ENCODE measurements at regions not wholly inside any gene's neighbourhood (a gene's known extent, or its start where the extent isn't known, plus 50 kb on each side); places are given as distances from the start of the nearest gene placed in this dataset.

- peaks cover 0 to 3% of the 10 kb centered on the region in 2 experiments; a peak in 1 of 4 replicates for H3K4me1 Mint-ChIP-seq
- peaks cover 7 to 10% of the 10 kb centered on the region in 2 experiments for H3K9me3 Mint-ChIP-seq
- no peak overlapping the region for H2AFZ ChIP-seq (ENCODE audit: low read length)
These were observed 235.4 kb downstream of the OTOL1 start for GRCh38 chr3:161731968-161732367.

More at GRCh38 chr3:161731968-161732367, 235.4 kb downstream of the OTOL1 start:
- no peaks in the 10 kb centered on the region for H3K79me2 ChIP-seq (ENCODE audit: insufficient read depth, low read length)
- no peaks in the 10 kb centered on the region for H3K27me3 Mint-ChIP-seq (ENCODE audit: low read depth)
- H2AK5ac ChIP-seq (ENCODE audit: insufficient read length, low read length), result no peak overlapping the region
- H3K9me3 ChIP-seq (ENCODE audit: control insufficient read depth, low read depth, low read length), result no peaks in the 10 kb centered on the region
- H3K23ac ChIP-seq (ENCODE audit: insufficient read length, low read depth, low read length), result no peak overlapping the region
- no peaks in the 10 kb centered on the region for H4K20me1 ChIP-seq (ENCODE audit: control insufficient read depth, insufficient read depth, insufficient read length)
- H3K9ac ChIP-seq (ENCODE audit: extremely low read depth, insufficient read length, low read length), result no peak overlapping the region
- DNase-seq, result no peak
- H2BK120ac ChIP-seq (ENCODE audit: low read depth, low read length, poor library complexity, severe bottlenecking), result no peak overlapping the region
- no peaks in the 10 kb centered on the region for H3K4me1 ChIP-seq (ENCODE audit: insufficient read depth, low read length)
- H4K5ac ChIP-seq (ENCODE audit: insufficient read length, low read depth, low read length), result no peak overlapping the region
- no peak overlapping the region for H2BK20ac ChIP-seq (ENCODE audit: low read depth, low read length, poor library complexity, severe bottlenecking)
- H4K91ac ChIP-seq (ENCODE audit: insufficient read length, low read depth, low read length), result no peak overlapping the region
- H3K18ac ChIP-seq (ENCODE audit: insufficient read length, low read depth, low read length), result no peak overlapping the region
- H3K4me3 Mint-ChIP-seq, result no peak overlapping the region
- no peak overlapping the region for H2BK12ac ChIP-seq (ENCODE audit: insufficient read length, low read depth, low read length)
- no peaks in the 10 kb centered on the region for H3K79me1 ChIP-seq (ENCODE audit: insufficient read depth, low read depth, low read length, poor library complexity, severe bottlenecking)
- no peak overlapping the region for H3K27ac Mint-ChIP-seq
- no peaks in the 10 kb centered on the region for H3K23me2 ChIP-seq (ENCODE audit: insufficient read length, low read depth, low read length, poor library complexity, severe bottlenecking)
- no CpG with 5 or more reads among the region's 2 CpGs for WGBS (ENCODE audit: extremely low coverage, insufficient read length, low lambda C conversion rate)
- no peak overlapping the region for H3K56ac ChIP-seq (ENCODE audit: insufficient read length, low read depth, low read length)
- no peak overlapping the region for H3K14ac ChIP-seq (ENCODE audit: insufficient read depth, low read length)
- no peak overlapping the region for H3K4me2 ChIP-seq (ENCODE audit: insufficient read depth, insufficient read length, low read length)
- no peak overlapping the region for H3K4ac ChIP-seq (ENCODE audit: low read depth, low read length)
- no peak overlapping the region for H3T11ph ChIP-seq (ENCODE audit: low read length)
- no peak overlapping the region for H3K27ac ChIP-seq (ENCODE audit: insufficient read length, low read depth, low read length)
- peaks cover 8 to 15% (median 8%) of the 10 kb centered on the region in 3 experiments; a peak in 6 of 7 replicates for H3K36me3 Mint-ChIP-seq (ENCODE audit: insufficient read depth in 1 of 3, low read depth in 3 of 3)
- no peaks in the 10 kb centered on the region for H3K27me3 ChIP-seq (ENCODE audit: insufficient read depth, low read length)
- no peak overlapping the region for H2BK5ac ChIP-seq (ENCODE audit: insufficient read length, low read length)
- H2BK15ac ChIP-seq (ENCODE audit: low read depth, low read length), result no peak overlapping the region
- TF ChIP-seq, protein P1, sequence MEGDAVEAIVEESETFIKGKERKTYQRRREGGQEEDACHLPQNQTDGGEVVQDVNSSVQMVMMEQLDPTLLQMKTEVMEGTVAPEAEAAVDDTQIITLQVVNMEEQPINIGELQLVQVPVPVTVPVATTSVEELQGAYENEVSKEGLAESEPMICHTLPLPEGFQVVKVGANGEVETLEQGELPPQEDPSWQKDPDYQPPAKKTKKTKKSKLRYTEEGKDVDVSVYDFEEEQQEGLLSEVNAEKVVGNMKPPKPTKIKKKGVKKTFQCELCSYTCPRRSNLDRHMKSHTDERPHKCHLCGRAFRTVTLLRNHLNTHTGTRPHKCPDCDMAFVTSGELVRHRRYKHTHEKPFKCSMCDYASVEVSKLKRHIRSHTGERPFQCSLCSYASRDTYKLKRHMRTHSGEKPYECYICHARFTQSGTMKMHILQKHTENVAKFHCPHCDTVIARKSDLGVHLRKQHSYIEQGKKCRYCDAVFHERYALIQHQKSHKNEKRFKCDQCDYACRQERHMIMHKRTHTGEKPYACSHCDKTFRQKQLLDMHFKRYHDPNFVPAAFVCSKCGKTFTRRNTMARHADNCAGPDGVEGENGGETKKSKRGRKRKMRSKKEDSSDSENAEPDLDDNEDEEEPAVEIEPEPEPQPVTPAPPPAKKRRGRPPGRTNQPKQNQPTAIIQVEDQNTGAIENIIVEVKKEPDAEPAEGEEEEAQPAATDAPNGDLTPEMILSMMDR (conservative IDR thresholded peaks at IDR 0.05), result no peak
- H4K8ac ChIP-seq (replicated peaks; ENCODE audit: insufficient read length, low read depth, low read length), result no peak overlapping the region

Measured in H9 (cell line).